GM21447 (cell line): ENCODE measurements at regions not wholly inside any gene's neighbourhood (a gene's known extent, or its start where the extent isn't known, plus 50 kb on each side); places are given as distances from the start of the nearest gene placed in this dataset.

Experiments
- ATAC-seq: cut with Tn5 transposase; IDR thresholded peaks from one replicate; pipeline ENCODE4 v1.9.1; 2021; ENCODE audit not compliant: unreplicated experiment

DNA sequence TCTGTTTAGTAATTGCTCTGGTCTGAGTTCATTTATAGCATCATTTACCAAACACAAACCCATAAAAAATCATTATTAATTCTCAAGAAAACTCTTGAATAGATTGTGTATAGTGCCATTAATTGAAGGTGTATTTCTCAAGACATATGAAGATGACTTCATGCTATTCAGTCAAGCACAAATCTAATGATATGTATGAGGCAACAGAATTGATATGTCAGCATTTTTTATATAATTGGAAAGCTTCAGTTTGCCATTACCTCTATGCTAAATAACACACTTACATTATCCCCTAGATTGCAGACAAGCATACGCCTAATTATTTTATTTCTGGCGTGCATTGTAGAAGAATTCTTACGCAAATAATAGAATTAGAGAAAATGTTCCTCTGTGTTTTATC is 461.8 kb downstream of the PDHA2 start:
- ATAC-seq, result no peak

DNA sequence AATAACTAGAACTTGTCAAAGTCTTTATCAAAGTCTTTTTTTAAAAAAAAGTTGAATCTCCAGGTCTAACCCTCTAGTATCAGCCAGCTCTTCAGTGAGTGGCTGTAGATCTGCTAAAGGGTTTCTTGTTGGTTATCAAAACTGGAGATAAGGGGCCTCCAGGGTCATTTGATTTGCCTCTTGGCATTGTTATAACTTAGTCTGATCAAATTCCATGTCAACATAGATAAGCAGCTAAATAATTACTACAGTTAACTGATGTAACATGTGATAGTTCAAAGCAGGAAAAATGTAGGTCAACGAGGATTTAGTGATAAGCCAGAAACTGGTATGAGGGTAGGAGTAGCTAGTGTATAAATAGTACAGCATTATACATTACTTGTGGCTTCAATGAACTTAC is 465.1 kb downstream of the PDHA2 start:
- no peak for ATAC-seq

GRCh38 chr4:96312046-96312685 is 472.3 kb downstream of the PDHA2 start:
- no peak for ATAC-seq

- ATAC-seq, result no peak
Observed at GRCh38 chr4:96315815-96316214, 475.9 kb downstream of the PDHA2 start.

- ATAC-seq, result no peak
Observed at GRCh38 chr4:96316776-96317175, 476.9 kb downstream of the PDHA2 start.

- no peak for ATAC-seq
Observed at GRCh38 chr4:96317891-96318290, 478.0 kb downstream of the PDHA2 start.

- ATAC-seq, result no peak
Observed at GRCh38 chr4:96326846-96327245, 487.0 kb downstream of the PDHA2 start.

- no peak for ATAC-seq
Observed at GRCh38 chr4:96342196-96342595, 502.3 kb downstream of the PDHA2 start.

DNA sequence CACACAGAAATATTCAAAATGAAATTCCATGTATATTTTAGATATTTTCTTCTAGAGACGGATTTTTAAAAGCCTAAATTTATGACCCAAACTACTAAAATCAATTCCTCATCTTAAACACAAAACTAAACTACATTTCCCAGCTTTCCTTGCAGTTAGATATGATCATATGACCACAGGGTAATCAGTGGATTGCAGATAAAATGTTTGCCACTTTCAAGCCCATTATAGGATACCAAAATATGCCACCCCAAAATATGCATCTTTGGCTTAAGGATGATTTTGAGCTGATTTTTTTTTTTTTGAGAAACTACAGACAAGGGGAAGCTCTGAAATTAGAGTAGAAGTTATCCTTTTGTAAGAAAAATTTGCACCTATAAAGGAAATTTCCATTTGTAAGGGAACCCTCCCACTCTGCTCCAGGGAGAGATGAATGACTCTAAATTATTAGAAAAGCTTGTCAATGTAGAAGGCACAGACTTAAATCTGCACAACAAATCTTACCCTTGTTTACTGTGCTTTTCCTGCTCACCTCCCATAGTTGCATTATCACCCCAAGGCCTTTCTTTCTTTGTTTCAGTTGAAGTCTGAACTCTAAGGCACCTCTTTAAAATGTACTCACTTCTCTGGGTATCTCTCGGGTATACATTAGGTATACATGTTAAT is 503.0 kb downstream of the PDHA2 start:
- ATAC-seq, result no peak

DNA sequence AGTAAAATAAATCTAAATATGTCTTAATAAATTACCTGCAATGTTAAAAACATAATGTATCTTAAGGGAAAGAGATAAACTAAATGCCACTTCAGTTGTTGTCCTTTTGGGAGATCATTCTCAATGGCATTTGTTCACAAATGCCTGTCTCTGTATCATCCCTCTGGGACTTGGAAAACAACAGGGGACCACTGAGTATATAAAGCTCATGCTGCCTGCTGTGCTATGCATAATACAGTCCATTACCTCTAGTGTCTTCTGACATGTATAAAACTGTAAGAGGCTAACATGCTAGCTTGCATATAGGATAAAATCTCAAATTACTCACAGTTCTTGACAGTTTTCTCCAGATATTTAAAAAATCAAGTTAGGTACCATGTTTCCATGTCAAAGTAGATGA is 503.9 kb downstream of the PDHA2 start:
- ATAC-seq, result no peak

DNA sequence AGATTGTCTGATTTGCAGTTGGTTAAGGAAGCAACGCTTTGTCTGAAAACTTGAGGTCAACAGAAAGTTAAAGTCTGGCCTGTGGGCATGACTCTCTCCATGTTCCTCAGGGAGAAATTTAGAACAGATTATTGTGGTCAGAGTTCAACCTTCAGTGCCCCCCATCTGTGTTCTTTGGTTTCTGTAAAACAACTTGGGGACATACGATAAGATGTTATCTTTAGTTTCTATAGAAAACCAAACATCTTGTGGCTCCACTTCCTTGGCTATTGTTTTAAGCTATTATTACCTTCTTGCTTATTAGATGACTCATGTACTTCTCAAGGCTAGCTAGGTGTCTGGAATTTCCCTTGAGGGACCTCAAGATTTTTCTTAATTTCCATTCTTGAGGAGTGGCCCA is 507.7 kb downstream of the PDHA2 start:
- ATAC-seq, result no peak

DNA sequence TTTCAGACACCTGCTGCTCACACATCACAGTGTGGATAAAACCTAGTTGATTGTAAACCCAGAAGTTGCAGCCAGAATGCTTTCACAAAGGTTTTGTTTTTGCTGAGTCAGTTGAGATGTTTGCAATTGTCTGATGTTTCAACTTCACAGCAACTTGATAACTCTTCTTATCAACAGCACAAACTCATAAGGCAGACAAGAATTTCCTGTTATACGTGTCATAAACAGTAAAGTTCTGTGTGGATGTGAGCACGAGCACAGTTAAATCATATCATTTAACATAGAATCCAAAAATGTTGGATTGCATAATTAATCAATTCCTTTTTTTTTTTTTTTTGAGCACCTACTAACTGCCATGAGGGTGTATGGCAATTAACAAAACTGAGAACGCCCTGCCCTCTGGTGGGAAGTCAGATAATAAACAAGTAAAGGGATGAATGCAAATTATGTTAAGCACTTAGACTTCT is 512.2 kb downstream of the PDHA2 start:
- ATAC-seq, result no peak

- ATAC-seq, result no peak
Observed at GRCh38 chr4:96354036-96354712, 514.3 kb downstream of the PDHA2 start.

DNA sequence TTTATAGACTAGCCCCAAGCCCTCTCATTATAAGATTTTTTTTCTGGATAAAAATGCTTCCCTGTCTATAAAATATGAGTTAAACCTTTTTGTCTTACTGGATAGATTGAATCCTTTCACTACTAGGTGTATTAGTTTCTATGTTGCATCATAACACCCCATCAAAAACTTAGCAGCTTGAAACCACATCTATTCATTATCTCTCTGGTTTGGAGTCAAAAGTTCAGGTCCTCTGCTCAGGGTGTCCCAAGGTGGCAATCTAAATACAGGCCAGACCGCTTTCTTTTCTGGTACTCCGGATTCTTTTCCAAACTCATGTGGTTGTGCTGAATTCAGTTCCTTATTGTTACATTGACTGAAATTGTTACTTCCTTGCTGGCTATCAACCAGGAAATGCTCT is 515.5 kb downstream of the PDHA2 start:
- no peak for ATAC-seq

- no peak for ATAC-seq
Observed at GRCh38 chr4:96356591-96357370, 516.9 kb downstream of the PDHA2 start.

DNA sequence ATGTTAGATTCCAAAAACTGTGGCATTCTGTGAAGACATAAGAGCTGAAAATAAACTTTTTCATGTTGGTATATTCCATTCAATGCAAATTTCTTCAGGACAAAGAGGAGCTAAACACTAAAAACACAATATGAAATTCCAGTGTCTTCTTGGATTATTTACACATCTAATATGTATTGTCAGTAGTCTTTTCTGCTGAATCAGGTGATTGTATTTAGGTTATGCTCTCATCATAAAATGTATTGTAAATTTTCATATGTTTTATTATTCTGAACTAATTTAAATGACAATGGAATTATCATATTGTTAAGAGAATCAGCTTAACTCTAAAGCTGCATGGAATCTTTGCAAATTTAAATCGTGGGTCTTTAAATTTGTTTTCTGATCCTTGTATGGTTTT is 526.7 kb downstream of the PDHA2 start:
- ATAC-seq, result no peak

GRCh38 chr4:96375367-96375766 is 535.5 kb downstream of the PDHA2 start:
- no peak for ATAC-seq

DNA sequence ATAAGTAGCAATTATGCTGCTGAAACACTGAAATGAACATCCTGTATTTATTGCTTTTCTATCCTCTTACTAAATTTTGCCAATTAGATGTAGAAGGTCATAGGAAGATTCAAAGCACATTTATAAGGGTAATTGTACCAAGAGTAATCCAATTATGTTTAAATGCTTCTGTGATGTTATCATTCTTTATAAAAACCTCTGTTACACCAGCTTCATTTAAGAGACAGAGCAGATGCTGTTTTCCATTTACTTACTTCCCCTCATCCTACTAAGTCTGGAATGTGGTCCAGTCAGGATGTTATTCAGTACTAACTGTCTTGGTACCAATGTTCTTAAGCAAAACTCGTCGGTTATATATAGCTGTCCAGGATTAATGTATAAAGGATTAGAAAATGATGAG is 539.6 kb downstream of the PDHA2 start:
- no peak for ATAC-seq

- ATAC-seq, result no peak
Observed at GRCh38 chr4:96380106-96380505, 540.2 kb downstream of the PDHA2 start.

DNA sequence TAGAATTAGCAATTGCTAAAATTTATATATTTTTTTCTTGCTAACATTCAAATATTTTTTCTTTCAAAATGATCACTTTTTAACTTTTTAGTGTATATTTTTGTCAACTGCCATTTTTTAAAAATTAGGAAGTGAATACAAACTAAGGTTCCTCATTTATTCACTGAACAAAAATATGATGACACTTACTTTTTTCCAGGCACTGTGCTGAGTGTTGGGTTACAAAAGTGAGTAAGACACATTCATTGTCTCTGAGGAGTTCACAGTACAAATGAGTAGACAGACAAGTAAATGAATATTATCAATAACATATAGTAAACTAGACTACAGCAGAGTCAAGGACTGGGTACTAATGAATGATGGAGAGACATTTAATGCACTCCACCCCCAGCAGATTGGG is 543.5 kb downstream of the PDHA2 start:
- ATAC-seq, result no peak

DNA sequence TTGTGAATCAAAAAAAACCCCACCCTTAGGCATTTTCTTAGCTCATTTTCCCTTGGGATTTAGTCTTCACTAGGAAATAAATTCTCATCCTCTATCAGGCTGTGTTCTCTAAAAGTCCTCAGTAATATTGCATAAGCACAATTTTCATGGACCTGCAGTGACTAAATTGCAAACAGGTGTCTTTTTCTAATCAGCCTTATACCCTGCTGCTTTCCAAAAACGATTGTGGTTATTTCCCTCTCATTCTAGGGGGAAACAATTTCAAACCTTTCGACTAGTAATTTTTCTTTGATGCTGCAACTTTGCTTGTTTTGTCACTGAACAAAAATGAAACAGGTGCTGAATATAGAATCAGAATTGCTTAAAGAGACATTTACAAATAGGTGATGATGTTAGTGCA is 549.9 kb downstream of the PDHA2 start:
- no peak for ATAC-seq

- ATAC-seq, result no peak
Observed at GRCh38 chr4:96390404-96390803, 550.5 kb downstream of the PDHA2 start.
